Neuron (in vitro differentiated cells): ENCODE measurements at regions not wholly inside any gene's neighbourhood (a gene's known extent, or its start where the extent isn't known, plus 50 kb on each side); places are given as distances from the start of the nearest gene placed in this dataset.

Experiments
- H2AFZ ChIP-seq: one replicate; pipeline ENCODE4 v1.6.1; 2013; ENCODE audit warnings: low read depth, mild to moderate bottlenecking, inconsistent platforms, low read length, moderate library complexity
- H3K27me3 ChIP-seq: one replicate; pipeline ENCODE4 v1.6.1; 2013; ENCODE audit warnings: low read length; ENCODE audit not compliant: insufficient read depth
- H3K36me3 ChIP-seq: one replicate; pipeline ENCODE4 v1.6.1; 2013; ENCODE audit warnings: low read length; ENCODE audit not compliant: insufficient read depth
- H3K4me1 ChIP-seq: one replicate; pipeline ENCODE4 v1.6.1; 2013; ENCODE audit warnings: low read length; ENCODE audit not compliant: insufficient read depth
- H3K4me3 ChIP-seq: 2 replicates; pipeline ENCODE4 v1.5.1; 2013; ENCODE audit warnings: mild to moderate bottlenecking, low read length, moderate library complexity
- H3K9me3 ChIP-seq: one replicate; pipeline ENCODE4 v1.6.1; 2013; ENCODE audit warnings: low read length

DNA sequence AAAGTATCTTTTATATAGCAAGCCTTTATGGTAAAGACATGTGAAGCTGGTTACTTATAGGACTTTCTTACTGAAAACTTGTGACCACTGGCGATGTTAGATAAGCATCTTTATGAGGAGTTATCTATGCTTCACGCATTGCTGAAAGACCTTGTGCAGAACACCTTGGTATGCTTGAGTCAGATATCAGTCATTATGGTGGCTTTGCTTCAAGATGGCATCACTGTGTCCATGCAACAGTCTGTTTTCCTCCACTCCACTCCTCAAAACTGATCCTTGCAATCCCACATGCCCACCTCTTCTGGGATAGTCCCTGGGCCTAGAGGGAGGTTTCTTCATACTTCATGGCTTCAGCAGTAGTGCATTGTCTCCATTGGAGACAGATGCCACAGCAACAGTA lies 656.3 kb downstream of the ZNF385D start:
- H3K9me3 ChIP-seq = no peaks in the 10 kb centered on the region
- no peaks in the 10 kb centered on the region for H3K27me3 ChIP-seq
- no peaks in the 10 kb centered on the region for H3K4me1 ChIP-seq

DNA sequence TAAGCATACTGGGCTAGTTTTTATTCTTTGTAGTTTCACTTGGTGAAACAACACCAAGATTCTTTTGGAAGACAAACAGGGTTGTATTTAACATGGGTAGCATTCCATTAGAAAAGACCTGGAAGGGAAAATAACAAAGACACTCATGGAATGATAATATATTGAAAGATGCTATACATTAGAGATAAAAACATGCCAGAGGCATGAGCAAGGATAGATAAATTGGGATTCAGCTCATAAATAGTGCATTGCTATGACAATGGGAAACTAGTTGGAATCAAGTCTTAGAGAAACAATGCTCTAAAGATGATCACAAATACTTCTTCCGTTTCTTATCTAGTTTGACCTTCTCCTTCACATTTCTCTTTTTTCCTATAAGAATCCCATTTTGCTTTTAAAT lies 677.4 kb downstream of the ZNF385D start:
- no peak overlapping the region for H3K4me3 ChIP-seq

More for the DNA sequence above, 656.3 kb downstream of the ZNF385D start:
- Histone ChIP-seq H2AFZ (no peak overlapping the region), H3K4me3 (no peak overlapping the region), H3K36me3 (no peaks in the 10 kb centered on the region)

DNA sequence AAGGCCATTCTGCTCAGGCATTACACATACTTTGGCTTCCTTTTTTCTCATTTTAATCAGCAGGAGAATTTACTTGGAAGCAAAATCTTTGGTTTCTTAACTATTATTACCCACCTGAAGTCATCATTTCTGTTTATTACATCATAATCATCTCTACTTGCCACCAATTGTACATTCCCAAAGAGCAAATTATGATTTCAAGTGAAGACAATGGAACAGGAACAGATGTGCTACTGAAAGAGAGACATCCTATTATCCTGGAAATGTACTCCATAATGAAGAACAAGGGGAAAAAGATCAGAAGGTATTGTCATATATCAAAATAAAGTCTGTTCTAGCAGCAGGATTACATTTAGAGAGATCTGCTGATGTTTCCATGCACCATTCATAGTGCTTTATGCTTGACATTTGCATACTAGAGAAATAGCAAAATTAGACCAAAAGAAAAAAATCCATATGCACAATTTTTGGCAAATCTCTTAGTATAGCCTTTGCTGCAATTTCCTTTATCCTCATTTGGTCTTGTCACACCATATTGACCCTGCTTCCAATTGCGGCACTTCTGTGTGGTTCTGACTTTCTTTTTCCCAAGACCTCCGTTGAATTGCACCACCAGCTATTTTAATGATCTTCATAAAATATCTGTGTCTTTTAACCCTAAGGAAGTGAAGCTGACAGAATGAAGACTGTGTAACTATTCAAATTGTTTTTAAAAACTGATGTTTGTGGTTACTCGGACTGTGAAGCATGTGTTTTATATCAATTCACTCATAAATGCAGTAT lies 683.8 kb downstream of the ZNF385D start:
- Histone ChIP-seq H3K4me1 (no peaks in the 10 kb centered on the region), H3K4me3 (no peak overlapping the region), H3K27me3 (no peaks in the 10 kb centered on the region), H3K9me3 (no peaks in the 10 kb centered on the region), H3K36me3 (no peaks in the 10 kb centered on the region), H2AFZ (no peak overlapping the region)

More for the DNA sequence above, 677.4 kb downstream of the ZNF385D start:
- no peak overlapping the region for H2AFZ ChIP-seq
- no peaks in the 10 kb centered on the region for H3K4me1 ChIP-seq
- no peaks in the 10 kb centered on the region for H3K27me3 ChIP-seq
- no peaks in the 10 kb centered on the region for H3K36me3 ChIP-seq
- no peaks in the 10 kb centered on the region for H3K9me3 ChIP-seq

DNA sequence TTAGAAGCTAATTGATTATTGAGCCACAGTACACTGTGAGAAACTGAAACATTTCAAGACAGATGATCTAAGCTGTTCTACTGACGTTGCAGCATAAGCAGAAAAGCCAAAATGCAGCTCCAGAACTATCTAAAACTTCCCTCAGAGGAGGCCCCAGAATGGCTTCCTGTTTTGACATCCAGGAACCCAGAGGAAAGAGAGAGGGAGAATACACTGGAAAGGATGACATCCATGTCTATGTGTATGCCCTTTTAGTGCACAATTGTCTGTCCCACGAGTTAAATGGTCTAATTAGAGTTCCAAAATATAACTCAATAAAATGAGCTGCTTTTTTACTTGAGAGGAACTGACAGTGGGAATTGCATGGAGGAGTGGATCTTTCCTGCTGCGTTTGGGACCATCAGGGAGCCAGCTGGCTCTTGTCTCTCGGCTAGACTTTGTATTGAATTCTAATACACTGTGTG lies 688.1 kb downstream of the ZNF385D start:
- no peaks in the 10 kb centered on the region for H3K36me3 ChIP-seq
- no peaks in the 10 kb centered on the region for H3K27me3 ChIP-seq
- H3K4me1 ChIP-seq = no peaks in the 10 kb centered on the region
- H2AFZ ChIP-seq = no peak overlapping the region
- no peaks in the 10 kb centered on the region for H3K9me3 ChIP-seq
- no peak overlapping the region for H3K4me3 ChIP-seq

DNA sequence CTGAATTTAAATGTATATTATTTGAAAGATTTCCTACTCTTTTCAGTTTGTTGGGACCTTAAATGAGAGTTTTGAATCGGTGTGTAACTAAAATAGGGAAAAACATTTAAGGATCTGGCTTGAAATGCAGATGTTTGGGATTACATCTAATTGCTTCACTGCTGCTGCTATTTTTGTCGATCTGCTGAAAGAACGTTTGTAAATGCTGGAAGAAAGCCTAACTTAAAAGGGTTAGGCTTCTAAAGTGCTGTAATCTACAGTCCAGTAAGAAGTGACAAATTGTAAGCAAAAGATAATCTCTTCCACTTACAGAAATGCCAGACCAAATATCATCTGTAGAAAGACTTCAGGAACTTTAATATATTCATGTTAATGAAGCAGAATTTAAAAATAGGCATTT lies 691.6 kb downstream of the ZNF385D start:
- Histone ChIP-seq H3K27me3 (no peaks in the 10 kb centered on the region), H3K36me3 (no peaks in the 10 kb centered on the region), H2AFZ (no peak overlapping the region), H3K9me3 (no peaks in the 10 kb centered on the region), H3K4me3 (no peak overlapping the region), H3K4me1 (no peaks in the 10 kb centered on the region)

DNA sequence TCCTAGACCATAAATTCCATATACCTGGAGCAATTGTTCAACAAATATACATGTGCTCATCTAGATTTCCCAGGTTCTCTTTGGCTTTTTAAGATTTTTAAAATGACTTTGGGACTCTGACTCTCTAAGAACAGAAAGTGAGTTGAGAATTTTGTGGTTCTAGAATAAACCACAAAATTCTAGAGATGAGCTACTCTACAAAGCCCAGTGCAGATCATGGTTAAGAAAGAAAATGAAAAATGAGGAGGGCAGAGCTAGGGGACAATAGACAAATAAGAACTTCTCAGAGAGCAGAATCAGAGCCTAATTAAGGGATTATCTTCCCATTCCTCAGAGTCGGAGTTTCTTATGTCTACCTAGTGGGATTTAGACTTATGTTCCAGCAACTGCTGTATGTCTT lies 694.7 kb downstream of the ZNF385D start:
- Histone ChIP-seq H3K9me3 (no peaks in the 10 kb centered on the region), H3K27me3 (no peaks in the 10 kb centered on the region), H2AFZ (no peak overlapping the region), H3K4me1 (no peaks in the 10 kb centered on the region), H3K4me3 (no peak overlapping the region), H3K36me3 (no peaks in the 10 kb centered on the region)

DNA sequence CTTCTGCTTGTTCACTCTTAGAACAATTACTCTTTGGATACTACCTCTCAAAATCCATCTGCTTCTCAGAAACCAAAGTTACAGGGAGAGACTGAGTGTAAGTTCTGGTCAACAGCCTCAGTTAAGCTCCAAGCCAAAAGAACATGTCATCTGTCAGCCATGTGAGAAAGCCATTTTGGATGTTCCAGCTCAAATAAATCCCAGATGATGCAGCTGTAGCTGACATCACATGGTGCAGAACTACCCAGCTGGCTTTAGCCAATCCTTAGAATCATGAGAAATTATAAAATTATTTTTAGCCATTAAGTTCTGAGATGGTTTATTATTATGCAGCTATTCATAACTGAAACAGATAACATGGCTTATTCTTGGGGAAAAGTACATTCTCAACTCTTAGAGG lies 696.0 kb downstream of the ZNF385D start:
- no peaks in the 10 kb centered on the region for H3K9me3 ChIP-seq
- H3K4me3 ChIP-seq = no peak overlapping the region
- H3K36me3 ChIP-seq = no peaks in the 10 kb centered on the region
- H2AFZ ChIP-seq = no peak overlapping the region
- no peaks in the 10 kb centered on the region for H3K4me1 ChIP-seq
- no peaks in the 10 kb centered on the region for H3K27me3 ChIP-seq

DNA sequence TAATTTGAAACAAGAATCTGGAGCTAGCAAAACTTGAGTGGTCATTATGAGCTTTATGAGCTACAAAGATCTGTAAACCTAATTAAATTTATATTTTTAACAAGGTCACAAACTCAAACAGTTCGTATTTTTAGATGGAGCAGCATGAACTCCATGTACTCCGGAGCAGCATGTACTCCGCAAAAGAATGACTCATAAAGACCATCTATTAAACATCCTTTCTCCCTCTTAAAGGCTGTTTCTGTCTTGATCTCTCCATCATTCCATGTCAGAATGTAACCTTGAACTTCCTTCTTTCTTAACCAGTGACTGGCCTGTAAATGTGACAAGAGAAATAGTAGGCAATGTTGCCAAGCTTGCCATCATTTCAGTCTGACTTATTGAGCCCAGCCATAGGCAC lies 696.9 kb downstream of the ZNF385D start:
- Histone ChIP-seq H3K4me1 (no peaks in the 10 kb centered on the region), H3K9me3 (no peaks in the 10 kb centered on the region), H2AFZ (no peak overlapping the region), H3K4me3 (no peak overlapping the region), H3K36me3 (no peaks in the 10 kb centered on the region), H3K27me3 (no peaks in the 10 kb centered on the region)

DNA sequence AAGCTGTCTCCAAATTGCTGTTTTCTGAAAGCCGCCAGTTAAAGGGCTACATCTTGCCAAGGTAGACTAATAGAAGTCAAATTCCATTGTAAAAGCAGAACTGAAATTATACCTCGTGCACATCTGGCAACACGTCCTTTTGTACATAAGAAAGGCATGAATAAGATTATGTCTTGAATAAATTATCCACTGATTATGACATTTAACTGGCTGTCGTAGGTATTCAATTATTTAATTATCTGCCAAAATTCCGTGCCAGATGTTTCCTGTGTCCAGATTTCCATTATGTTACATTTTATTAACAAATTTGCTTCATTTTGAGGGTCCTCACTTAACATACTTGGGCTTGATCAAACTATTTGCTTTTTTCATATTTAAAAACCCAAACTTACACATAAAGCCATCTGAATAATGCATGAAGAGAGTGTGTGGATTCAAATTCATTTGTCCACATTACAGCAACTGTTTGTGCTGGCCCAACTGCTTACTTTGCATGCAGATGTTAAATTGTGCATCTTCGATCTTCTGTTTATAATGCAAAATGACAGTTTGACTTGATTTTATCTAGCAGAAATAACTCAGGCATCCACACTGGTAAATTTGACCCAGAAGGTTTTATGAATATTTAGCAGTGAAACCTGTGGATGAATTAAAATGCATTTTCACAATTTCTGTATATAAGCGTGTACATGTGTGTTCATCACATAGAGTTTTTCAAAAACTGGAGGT lies 701.5 kb downstream of the ZNF385D start:
- Histone ChIP-seq H3K36me3 (no peaks in the 10 kb centered on the region), H3K4me1 (no peaks in the 10 kb centered on the region), H3K9me3 (no peaks in the 10 kb centered on the region), H2AFZ (no peak overlapping the region), H3K27me3 (no peaks in the 10 kb centered on the region), H3K4me3 (no peak overlapping the region)

DNA sequence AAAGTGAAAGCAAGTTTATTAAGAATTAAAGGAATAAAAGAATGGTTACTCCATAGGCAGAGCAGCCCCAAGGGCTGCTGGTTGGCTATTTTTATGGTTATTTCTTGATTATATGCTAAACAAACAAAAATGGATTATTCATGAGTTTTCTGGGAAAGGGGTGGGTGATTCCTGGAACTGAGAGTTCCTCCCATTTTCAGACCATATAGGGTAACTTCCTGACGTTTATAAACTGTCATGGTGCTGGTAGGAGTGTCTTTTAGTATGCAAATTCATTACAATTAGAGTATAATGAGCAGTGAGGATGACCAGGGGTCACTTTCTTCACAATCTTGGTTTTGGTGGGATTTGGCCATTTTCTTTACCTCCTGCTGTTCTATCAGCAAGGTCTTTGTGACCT lies 707.9 kb downstream of the ZNF385D start:
- no peaks in the 10 kb centered on the region for H3K9me3 ChIP-seq
- no peak overlapping the region for H3K4me3 ChIP-seq
- H3K4me1 ChIP-seq = no peaks in the 10 kb centered on the region
- H2AFZ ChIP-seq = no peak overlapping the region
- H3K36me3 ChIP-seq = no peaks in the 10 kb centered on the region
- H3K27me3 ChIP-seq = no peaks in the 10 kb centered on the region

DNA sequence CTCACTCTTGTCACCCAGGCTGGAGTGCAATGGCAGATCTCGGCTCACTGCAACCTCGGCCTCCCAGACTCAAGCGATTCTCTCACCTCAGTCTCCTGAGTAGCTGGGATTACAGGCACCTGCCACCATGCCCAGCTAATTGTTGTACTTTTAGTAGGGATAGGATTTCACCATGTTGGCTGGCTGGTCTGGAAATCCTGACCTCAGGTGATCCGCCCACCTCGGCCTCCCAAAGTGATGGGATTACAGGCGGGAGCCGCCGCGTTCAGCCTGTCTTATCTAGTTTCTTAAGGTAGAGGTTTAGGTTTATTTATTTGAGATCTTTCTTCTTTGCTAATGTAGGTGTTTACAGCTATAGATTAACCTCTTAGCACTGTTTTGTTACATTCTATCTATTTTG lies 708.8 kb downstream of the ZNF385D start:
- H2AFZ ChIP-seq = no peak overlapping the region
- H3K4me1 ChIP-seq = no peaks in the 10 kb centered on the region
- no peaks in the 10 kb centered on the region for H3K27me3 ChIP-seq
- H3K36me3 ChIP-seq = no peaks in the 10 kb centered on the region
- H3K4me3 ChIP-seq = no peak overlapping the region
- H3K9me3 ChIP-seq = no peaks in the 10 kb centered on the region

DNA sequence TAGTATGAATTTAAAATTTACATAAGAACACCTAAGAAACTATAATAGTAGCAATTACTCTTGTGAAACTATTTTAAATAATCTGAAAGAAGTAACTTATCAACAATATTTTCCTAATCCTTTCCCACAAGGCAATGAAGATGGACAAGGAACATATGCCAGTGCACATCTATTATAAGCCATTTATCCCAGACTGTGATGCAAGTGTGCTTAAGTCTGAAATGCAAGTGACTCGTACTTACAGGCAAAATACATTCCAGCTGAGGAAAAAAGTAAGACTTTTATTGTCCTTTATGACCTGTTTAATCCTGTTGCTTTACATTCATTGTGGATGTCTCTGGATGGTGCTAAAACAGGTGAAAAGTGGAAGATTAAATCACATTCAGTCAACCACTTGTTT lies 709.4 kb downstream of the ZNF385D start:
- H2AFZ ChIP-seq = no peak overlapping the region
- no peak overlapping the region for H3K4me3 ChIP-seq
- no peaks in the 10 kb centered on the region for H3K4me1 ChIP-seq
- H3K9me3 ChIP-seq = no peaks in the 10 kb centered on the region
- no peaks in the 10 kb centered on the region for H3K36me3 ChIP-seq
- H3K27me3 ChIP-seq = no peaks in the 10 kb centered on the region

DNA sequence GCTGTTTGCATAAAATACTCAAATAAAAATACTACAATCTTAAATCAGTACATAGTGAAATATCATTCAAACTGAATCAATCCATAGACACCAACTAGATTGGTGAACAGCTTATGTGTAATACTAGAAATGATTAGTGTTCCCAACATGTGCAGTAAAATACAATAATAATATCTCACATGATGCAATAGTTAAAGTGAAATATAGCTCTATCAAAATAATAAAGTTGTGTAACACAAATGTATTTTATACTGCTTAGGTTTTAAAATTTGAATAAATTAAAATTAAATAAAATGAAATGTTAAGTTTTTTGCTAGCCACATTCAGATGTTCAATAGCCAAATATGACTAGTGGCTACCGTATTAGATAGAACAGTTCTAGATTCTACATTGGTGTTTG lies 714.1 kb downstream of the ZNF385D start:
- no peaks in the 10 kb centered on the region for H3K36me3 ChIP-seq
- H3K9me3 ChIP-seq = no peaks in the 10 kb centered on the region
- H3K4me3 ChIP-seq = no peak overlapping the region
- H2AFZ ChIP-seq = no peak overlapping the region
- no peaks in the 10 kb centered on the region for H3K4me1 ChIP-seq
- no peaks in the 10 kb centered on the region for H3K27me3 ChIP-seq
